Astrocyte (in vitro differentiated cells and primary cell): ENCODE measurements at regions not wholly inside any gene's neighbourhood (a gene's known extent, or its start where the extent isn't known, plus 50 kb on each side); places are given as distances from the start of the nearest gene placed in this dataset.

Source experiments
- CTCF ChIP-seq: IDR thresholded peaks from 2 replicates; pipeline ENCODE4 v1.5.1; 2011; ENCODE audit warnings: low read depth, mild to moderate bottlenecking, inconsistent platforms, low read length, moderate library complexity; ENCODE audit not compliant: insufficient read depth
- EZH2 ChIP-seq: IDR thresholded peaks from 2 replicates; pipeline ENCODE4 v1.6.1; 2012; ENCODE audit warnings: mild to moderate bottlenecking, low read length, inconsistent platforms; ENCODE audit not compliant: insufficient read depth

GRCh38 chr13:80931766-80932165 lies 590.8 kb upstream of the SPRY2 start:
- TF ChIP-seq CTCF (no peak), EZH2 (no peak)
